ENCODE measurements at regions not wholly inside any gene's neighbourhood (a gene's known extent, or its start where the extent isn't known, plus 50 kb on each side); places are given as distances from the start of the nearest gene placed in this dataset.

DNA sequence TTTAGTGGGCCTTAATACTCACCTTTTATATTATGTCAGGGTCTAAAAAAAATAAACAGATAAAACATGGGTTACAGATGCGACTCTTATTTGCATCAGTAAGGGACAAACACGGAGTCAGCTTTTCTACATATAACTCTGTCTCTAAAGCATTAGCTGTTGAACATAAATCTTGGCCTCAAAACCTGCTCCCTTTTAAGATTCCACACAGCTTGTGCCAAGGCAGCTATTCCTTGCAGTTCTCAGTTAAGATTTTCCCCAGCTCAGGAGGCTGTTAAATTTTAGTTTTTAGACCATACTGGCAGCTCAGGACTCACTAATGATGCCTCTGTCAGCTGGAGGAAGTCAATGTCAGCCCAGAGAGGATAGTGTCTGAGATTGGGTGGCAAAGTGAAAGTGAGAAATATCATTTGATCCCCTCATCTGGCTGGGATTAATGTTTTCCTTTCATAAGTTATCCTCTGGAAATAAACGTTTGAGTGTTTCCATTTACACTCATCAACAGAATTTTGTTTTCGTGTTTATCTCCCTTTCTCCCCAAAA lies 287.5 kb downstream of the ELAVL2 start:
- no peak for DNase-seq

DNA sequence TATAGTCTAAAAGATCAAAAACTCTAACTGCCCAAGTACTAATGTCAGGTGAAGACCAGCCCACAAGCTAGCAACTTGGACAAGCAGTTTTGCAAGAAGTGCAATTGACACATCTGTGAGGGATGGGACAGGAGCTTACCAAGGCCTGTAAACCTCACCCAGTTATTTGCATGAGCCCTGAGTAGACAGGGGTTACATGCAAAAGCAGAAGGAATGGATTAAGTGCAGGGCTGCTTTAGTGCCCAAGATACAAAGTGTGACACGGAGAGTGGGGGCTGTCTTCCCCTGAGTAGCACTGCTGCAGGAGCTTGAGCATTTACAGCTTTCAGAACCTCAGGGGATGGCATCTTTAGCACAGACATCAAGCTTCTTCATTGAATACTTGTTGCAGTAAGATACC lies 286.7 kb downstream of the ELAVL2 start:
- DNase-seq, result no peak

DNA sequence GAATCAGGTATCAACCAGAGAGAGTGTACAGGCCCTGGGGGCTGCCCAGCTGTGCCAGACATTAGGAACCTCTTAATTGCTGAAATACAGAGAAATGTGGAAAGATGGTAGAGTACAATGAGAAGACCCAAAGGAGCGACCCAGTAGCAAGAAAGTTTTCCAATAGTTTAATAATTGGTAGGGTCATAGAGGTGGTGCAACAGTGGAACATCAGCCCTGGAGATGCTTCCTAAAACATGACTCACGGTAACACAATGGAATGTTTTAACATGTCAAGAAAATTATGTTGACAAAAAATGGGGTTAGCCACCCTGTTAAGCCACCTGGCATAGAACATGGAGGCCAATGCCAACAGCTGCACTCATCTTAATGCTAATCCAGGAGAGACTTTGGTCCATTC lies 284.1 kb downstream of the ELAVL2 start:
- no peak for DNase-seq

DNA sequence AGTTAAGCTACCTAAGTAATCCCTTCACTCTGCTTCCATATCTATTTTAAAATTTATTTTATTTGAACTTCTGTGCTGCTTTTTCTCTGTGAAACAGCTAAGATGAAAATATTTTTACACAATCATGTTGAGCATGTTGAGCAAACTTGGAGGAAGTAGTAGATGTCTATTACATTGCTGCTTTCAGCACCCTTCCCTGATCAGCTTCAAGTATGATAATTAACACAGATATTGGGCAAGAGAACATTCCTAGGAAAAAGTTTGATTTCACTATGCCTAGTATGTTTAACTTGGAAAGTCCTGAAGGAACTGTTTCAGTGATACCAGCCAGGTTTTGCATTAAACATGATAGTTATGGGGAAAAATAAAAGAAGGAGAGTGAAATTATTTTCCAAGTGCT lies 283.6 kb downstream of the ELAVL2 start:
- no peak for DNase-seq

DNA sequence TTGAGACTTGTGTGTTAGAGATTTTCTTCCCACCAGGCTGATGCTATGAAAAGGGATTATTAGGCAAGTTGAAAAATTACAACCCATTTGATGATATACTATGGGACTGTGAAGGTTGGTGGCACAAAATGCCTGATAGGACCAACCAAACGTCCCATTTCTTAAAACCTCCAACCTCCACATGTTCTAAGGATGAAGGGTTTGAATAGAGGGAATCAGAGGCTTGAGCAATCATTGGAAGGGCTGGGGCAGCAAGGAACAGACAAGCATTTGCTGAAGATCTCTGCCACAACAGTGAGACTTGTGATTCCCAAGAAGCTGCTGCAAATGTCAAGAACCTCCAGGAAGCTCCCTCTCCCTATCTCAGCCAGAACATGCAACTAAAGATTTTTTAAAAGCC lies 283.1 kb downstream of the ELAVL2 start:
- DNase-seq, result no peak

DNA sequence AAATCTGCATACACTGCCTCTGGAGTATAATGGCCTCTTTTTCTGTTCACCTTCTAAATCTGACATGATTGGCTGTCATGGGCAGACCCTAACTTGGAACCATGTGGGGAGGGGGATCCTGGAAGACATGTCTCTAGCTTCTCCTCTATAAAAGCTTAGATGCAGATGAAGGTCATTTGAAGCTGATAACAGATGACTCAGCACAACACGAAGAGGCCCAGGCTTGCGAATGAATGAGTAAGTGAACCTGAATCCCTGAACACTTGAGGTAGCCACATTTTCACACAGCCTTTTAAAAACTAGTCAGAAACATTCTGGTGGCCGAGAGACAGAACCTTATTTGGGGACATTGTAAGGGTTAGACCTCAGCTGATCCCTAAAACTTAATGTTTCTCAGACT lies 282.6 kb downstream of the ELAVL2 start:
- DNase-seq, result no peak

DNA sequence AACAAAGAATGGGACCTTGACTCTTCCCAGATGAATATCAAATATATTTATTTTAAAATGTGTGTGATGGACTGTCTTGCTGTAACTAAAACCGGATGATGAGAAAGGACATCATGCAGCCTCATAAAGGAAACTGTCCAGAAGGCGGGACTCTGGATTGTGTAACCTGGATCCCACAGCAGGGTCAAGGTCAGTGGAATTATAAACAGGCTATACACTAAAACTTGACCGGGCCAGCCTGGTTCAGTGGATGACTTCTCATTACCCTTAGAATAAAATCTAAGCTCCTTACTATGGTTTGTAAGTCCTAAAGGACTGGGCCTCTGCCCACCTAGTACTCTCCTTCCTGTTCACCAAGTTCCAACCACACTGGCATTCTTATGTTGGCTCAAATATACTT lies 280.3 kb downstream of the ELAVL2 start:
- DNase-seq, result no peak

DNA sequence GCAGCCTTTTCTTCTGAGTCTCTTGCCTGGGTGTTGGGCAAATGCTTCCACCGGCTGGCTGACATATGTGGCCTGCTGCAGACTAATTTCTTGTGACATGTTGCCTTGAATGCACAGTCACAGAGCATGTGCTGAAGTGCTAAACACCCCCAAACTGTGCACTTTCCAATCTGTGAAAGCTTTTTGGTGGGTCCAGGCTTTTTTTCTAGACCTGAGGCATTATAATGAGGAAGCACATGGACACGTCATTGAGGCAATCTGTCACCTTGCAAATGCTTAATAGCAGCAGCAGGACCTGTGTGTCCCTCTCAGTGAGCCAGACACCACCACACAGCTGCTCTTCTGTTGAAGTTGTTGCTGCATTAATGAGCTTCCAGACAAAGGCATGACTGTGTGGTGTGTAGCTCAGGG lies 274.7 kb downstream of the ELAVL2 start:
- no peak for DNase-seq

DNA sequence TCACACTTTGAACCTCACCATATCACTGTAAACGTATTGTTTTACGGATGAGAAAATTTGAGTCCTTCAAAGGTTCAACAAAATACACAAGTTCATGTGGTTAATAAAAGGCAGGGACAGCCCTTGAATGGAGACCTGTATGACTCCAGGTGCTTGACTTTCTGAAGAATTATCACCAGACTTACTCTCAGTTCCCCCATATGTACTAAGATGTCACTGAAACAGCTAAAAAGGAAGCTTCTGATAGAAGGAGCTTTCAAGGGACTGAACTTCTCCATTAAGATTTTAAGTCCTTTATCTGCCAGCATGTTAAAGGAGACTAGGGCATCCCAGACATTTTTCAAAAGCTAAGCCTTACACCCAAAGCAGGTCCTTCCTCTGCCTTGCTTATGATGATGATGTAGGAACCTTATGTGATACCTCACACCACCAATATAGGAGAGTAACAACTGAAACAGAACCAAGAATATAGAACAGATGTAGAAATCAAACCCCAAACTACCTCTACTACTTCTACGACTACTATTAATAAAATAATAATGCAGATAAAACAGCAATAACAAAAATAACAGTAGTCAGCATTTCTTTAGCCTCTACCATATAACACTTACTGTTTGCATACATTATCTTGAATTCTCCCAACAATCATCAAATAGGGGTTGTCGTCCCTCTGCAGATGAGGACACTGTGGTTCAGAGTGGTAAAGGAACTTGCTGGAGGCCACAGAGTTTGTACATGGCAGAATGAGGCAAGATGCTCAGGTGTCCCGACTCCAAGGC lies 273.9 kb downstream of the ELAVL2 start:
- no peak for DNase-seq

DNA sequence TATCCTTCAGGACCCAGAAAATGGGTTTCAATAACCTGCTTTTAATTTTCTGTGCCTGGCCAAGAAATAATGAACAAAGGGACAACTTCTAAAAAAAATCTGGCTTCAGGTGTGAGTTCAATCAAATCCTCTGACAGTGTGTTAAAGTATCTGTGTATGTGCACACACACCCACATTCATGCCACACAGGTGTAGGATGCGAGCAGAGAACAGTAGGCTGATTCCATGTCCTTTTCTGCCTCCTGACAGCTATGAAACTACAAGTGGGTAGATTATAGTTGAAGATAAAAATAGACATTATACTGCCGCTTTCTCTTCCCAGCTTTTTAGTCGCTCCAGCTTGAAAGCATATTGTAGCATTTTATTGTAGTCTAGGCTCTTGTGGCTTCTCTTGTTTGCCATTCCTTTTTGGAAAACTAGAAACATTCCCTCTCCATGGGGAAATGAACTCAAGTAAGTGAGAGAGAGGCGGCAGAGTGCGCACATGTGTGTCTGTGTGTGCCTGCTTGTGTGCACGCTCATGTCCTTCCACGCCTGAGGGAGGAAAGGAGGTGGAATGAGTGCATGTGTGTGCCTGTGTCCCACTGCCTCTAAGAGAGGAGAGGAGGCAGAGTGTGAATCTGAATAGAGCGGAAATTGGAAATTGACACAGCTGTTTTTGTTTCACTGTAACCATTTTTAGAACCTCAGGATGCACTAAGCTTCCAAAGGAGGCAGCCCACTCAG lies 273.0 kb downstream of the ELAVL2 start:
- no peak for DNase-seq

DNA sequence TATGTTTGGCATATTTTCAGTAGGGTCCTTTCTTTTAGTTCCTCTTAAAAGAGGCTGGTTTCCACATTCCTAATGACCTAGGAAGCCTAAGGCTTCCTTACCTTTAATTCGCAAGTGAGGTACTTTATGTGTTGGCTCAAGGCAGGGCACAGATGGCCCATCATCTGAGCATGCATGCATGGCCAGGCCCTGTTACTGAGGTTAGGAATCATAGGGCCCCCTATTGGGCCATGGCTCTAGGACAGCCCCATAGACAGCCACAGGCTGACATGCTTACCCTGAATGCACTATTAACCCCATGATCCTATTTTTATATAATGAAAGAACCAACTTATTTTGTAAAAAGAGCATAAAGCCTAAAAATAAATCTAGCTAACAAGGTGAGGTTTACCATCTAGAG lies 271.4 kb downstream of the ELAVL2 start:
- DNase-seq, result no peak

DNA sequence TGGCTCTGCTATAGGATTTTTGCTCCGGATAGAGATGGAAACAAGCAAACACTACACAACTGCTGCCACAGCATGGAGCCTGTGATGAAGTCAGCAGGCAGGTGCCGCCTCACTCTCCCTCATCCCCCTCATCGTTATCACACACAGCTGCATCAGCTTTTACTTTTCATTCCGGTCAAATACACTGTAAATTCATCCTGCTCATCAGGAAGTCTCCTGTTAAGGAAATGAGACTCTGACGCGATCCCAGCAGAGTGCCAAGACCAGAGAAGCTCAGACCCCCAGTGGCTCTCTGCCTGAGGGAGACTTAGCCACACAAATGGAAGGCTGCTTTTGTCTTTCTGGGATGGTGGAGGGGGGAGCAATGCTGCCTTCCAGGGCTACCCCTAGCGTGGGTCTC lies 270.2 kb downstream of the ELAVL2 start:
- DNase-seq, result no peak

DNA sequence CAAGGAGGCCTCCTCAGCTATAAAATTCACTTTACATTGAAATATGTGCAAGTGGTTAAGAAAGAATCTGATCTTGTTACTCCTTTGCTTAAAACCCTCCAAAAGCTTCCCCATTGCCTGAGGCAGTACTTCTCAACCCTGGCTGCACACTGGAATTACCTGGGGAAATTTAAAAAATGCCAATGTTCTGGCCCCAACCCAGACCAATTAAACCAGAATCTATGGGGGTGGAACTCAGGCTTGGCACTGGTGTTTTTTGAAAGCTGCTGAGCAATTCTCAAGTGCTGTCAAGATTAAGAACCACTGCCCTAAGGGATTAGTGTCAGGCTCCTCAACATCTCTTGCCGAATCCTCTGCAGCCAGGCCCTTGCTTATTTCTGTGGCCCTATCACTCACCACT lies 269.6 kb downstream of the ELAVL2 start:
- DNase-seq, result no peak

DNA sequence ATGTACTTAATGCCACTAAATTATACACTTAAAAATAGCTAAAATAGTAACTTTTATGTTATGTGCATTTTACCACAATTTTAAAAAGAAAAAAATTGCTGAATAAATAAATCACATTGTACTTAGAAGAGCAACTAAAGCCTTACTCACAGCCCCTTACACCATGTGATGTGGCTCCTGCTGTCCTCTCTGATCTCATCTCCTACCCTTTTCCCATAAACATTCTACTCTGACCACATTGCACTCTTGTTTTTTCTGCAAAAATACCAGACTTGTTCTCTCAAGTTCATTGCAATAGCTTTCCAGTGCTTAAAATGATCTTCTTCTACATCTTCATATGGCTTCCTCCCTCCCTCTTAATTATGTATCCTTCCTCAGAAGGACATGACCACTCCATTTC lies 268.4 kb downstream of the ELAVL2 start:
- DNase-seq, result no peak

DNA sequence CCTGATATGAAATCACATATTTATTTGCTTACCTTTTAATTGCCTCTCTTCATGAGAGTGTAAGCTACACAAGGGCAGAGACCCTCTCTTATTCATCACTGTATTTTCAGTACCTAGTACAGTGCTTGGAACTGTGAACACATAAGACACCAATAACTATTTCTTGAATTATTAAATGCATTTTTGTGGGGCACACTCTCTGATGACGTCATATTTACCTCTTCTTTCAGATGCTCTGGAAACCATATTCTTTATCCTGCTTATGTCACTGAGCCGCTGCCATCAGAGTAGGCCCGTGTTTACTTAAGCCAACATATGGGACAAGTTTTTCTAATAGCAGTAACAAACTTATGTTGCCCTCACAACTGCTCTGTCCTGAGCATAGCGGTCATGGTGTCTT lies 266.5 kb downstream of the ELAVL2 start:
- no peak for DNase-seq

DNA sequence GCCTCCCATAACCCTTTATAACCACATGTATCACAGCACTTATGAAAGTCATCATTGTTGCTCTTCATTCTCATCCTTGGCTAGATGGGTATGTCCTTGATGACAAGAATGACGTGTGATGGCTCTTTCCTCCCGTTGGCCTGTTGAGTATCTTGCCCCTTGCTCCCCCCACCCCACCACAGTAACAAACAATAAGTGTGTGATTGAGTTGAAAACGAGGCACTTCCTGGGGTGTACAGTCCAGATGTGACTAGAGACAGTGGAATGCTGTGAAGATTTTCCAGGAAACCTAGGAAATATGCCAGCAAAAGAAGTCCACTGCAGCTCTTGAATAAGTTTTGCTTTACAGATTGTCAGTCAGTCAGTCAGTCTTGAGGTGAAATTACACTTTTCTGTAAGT lies 262.5 kb downstream of the ELAVL2 start:
- no peak for DNase-seq

DNA sequence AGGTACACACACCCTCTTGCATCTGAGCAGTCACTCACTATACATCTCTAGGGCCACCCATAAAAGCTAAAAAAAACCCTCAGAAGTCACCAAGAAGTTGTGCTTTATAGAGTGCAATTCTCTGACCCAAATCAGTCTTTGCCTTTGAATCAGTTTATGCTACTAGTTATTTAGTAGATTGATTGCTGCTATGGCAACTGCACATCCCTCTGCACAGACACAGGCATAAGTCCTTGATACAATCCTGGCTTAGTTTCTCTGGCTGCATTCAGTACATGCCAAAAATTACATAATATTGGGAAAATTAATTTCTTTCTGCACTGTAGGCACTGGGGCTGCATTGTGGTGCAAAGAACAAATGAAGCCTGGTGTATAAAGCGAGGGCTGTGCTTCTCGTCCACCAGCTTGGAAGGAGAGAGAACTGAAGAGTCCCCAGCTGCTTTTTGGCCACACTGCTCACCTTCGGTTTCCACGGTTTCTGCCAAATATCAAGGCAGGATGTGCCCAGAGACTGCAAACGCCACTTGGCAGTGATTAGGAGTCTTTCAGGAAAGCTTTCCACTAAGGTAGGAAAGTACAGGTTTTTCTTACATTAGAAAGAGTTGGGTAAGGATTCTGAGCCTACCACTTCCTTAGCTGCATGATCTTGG lies 258.4 kb downstream of the ELAVL2 start:
- no peak for DNase-seq

DNA sequence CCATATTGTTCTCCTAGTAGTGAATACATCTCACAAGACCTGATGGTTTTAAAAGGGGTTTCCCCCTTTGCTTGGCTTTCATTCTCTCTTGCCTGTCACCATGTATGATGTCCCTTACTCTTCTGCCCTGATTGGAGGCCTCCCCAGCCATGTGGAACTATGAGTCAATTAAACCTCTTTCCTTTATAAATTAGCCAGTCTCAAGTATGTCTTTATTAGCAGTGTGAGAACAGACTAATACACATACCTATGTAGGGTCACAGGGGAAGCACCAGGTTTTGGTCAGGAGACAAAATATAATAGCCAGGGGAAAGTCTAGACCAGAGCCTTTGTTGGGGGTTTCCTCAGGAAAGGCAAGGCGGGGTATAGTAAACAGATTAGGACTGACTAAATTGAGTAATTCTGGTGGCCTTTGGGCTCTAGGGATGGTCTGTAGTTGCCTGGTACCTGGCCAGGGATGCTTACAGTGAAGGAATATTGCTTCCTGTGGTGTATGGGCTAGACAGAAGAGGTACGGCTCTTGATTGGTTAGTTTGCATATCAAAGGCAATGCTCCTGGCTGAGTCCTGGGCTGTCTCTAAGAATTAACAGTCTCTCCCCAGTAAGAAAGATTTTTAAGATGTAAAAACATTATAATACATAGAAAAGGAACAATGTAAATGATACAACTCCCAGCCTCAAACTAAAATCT lies 254.5 kb downstream of the ELAVL2 start:
- no peak for DNase-seq

DNA sequence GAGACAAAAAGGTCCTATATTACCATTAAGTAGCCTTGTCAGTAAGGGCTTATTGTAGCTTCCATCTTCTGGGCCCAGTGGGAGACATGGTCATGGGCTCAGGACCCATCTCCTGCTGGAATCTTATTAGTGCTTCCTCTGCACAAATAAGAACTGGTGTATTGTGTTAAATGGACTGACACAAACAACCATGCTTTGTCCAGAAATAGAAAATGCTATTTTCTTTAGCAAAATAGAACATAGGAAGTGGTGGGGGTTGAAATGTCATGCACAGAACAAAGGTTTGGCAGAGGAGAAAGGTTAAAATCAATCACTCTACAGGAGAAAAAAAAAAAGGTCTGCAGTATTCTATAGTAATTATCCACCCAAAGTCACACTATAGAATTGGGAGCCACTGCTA lies 252.2 kb downstream of the ELAVL2 start:
- no peak for DNase-seq

DNA sequence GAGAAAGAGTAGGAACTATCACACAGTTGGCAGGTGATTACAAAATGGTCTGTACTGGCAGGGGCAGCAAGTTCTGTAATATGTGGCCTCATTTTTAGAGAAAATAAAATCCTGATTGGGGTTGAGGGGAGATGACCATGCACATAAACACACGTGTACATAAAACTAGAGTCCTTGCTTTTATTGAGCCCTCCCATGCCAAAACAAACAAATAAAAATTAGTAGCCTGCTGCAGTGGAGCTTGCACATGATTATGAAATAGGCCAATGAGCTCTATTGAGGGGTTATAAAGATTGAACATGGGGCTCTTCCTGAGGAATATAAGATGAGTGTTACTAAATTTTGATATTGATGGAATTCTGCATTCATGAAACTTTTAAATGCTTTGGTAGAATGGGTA lies 248.4 kb downstream of the ELAVL2 start:
- no peak for DNase-seq

DNA sequence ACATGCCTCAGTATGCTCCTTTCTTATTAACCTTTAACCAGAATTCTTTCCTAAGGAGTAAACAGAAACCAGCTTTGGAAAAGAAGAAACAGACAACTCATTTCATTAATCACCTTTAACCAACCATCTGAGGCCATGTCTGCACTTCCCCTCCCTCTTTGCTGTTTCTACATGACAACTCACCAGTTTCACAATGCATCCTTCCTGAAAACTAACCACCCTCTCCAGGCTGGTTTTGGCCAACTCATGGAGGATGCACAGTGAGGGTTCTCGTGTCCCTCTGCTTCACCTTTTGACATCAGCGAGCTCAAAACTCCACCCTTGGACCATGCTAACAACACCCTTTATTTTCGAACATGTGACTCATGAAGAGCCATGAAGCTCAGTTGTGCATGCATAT lies 244.1 kb downstream of the ELAVL2 start:
- DNase-seq, result no peak

DNA sequence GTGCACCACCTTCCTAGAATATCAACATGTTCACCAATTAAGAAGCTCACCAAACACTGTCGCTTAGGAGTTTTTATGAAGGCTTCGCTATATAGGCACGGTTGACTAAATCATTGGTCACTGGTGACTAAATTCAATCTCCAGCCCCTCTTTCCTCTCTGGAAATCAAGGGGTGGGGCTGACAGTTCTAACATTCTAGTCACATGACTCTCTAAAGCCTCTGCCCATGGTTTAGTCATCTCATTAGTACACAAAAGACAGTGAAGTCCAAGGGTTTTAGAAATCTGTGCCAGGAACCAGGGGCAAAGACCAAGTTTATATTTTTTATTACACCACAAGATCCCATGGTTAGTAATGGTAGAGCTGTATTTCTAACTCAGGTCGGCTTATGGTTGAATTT lies 243.2 kb downstream of the ELAVL2 start:
- DNase-seq, result no peak
